HG03045 (cell line): ENCODE measurements at regions not wholly inside any gene's neighbourhood (a gene's known extent, or its start where the extent isn't known, plus 50 kb on each side); places are given as distances from the start of the nearest gene placed in this dataset.
"Not testable (repeated sequence)": the region's sequence is repeated elsewhere in the genome, so short reads cannot be mapped to it uniquely, and the experiment has no call there.

Experiments
- ATAC-seq: cut with Tn5 transposase; IDR thresholded peaks from one replicate; pipeline ENCODE4 v1.9.1; 2021; ENCODE audit warnings: mild to moderate bottlenecking, moderate library complexity; ENCODE audit not compliant: unreplicated experiment

DNA sequence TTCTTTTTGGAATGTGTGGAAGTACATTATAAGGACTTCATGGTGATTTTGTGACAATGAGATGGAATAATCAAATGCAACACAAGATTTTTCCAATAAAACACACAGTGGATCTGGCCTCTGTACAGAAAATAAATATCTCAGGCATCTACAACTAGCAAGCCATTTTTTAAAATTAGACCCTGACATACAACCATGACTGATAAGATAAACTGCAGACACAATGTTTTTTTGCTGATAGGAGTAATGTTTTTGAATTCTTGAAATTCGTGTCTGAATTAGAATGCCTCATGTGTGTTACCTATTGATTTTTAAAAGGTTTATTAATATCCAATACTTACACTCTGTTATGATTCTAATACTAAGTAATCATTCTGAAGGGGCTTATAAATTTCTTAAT is 328.1 kb downstream of the HGF start:
- no peak for ATAC-seq

GRCh38 chr7:81439591-81439990 is 330.3 kb downstream of the HGF start:
- no peak for ATAC-seq

DNA sequence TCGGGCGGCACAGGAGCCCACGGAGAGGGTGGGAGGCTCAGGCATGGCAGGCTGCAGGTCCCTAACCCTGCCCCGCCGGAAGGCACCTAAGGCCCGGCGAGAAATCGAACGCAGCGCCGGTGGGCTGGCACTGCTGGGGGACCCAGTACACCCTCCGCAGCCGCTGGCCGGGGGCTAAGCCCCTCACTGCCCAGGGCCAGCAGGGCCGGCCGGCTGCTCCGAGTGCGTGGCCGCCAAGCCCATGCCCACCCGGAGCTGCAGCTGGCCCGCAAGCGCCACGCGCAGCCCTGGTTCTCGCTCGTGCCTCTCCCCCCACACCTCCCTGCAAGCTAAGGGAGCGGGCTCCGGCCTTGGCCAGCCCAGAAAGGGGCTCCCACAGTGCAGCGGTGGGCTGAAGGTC is 332.7 kb downstream of the HGF start:
- not testable (repeated sequence) for ATAC-seq

DNA sequence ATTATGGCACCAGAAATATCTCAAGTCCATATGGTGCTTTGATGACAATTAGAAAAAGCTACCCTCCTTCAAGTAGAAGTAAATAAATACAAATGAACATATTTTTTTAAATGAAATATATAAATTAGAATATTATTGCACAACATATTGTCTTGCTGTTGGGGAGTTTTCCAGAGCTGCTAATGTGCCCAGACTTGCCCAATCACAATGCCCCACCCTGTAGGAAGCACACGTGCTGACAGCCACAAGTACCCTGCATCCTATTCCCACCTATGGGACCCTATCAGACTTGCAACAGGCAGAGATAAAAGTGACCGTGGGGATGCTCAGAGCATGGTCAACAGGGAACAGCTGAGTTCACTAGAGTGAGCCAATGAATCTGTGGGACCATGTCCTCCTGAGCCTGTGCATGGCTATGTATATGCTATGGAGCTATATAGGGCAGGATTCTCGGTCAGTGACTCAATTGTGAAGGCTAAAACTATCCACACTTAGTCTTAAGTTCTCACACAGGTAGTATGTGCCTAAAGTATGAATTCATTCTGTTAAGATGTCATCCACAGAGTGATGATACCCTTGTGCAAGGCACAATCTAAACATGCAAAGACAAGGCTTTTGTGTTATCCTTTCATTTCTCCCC is 336.0 kb downstream of the HGF start:
- ATAC-seq = no peak

GRCh38 chr7:81433206-81433605 is 336.6 kb downstream of the HGF start:
- ATAC-seq = no peak

DNA sequence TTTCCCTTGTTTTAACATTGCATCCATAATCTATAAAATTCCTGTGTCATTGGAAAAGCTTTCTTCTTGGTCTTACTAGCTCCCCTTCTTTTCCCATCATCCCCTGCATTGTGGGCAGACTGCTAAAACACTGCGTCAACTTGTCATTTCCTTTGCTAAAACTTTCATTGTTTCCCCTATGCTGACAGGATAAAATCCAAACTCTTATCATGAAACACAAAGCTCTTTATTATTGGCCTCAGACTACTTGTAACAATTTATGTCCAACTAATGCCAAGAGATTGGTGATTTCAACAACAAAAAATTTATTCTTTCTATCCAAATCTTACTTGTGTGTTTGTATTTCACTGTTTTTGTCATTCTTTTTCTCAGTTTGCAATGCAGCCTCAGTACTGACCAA is 339.1 kb downstream of the HGF start:
- ATAC-seq = no peak

- ATAC-seq = no peak
These were observed 339.7 kb downstream of the HGF start for GRCh38 chr7:81430150-81430549.

GRCh38 chr7:81427461-81427860 is 342.4 kb downstream of the HGF start:
- ATAC-seq = no peak

DNA sequence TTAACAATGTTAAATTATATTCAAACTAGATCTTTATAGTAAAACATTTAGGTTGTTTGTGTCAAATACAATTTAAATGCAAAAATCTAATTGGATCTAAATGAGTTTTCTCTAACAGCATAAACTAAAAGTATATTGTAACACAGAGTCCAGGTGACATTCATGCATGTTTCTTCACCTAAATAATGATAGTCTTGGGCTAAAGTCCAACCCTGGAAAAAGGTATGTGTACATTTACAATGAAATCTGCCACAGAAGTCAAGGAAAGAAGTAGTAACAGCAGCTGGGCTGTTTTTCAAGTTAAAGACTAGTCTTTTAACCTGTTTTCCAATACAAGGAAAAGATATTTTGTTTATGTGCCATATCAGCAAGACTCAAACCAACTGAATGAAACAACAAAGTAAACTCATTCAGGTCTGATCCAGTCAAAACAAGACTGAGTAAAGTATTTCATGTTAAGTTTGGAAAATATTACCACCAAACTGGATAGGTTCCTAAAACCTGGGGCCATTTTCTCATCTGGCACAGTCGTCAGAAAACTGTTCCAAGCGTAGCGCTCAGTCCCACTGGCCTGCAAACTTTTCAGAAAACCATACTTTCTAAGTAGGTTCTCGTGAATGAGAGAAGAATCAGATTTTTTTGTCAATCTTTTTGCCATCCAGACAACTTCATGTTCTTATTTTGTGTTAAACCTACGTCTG is 349.2 kb downstream of the HGF start:
- no peak for ATAC-seq

- no peak for ATAC-seq
These were observed 350.1 kb downstream of the HGF start for GRCh38 chr7:81419731-81420130.

DNA sequence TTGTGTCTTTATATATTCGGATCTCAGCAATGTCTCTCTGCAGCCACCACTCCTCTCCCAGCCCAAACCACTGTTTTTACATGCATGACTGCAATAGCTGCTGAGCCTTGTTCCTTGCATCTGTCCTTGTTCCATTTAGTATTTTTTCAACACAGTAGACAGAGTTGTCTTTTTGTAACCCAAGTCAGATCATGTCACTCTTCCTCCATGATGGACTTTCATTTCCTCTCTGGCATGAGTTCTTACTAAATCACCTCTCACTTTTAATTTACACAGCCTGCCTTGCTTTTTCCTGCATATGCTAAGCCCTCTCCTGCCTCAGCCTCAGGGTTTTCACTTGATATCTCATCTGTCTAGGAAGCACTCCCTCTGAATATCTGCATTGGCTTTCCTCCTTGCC is 353.2 kb downstream of the HGF start:
- no peak for ATAC-seq

DNA sequence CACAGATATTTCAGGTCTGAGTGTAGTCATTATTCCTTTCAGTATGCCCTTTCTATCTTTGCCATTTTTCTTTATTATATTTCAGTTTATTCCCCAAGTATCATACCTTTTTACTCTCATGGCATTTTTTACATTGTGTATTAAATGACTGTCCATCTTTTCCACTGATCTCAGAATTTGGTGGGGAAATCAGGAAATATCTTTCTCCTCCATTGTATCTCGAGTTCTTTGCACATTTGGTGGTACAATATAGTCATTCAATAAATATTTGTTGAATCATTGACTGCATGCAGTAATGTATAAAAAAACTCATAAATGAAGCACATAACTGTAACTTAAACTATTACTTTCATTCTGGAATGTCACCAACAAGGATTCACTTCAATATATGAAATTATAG is 354.7 kb downstream of the HGF start:
- no peak for ATAC-seq

DNA sequence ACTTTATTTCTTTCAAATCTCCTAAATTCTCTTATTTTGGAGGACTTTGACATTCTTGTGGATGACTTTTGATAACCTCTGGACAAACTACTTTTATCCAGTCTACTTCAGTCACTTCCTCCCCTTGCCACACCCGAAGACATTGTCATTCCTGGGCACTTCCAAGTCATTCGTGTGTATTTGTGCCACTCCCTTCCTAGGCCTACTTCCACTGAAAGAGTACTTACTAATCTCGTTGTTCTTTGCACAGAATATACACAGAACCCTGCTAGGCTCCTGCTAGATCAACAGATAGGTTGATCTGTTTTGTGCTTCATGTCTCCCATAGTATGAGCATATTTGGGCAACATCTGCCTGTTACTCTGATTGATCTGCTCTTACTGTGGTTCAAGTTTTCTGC is 355.4 kb downstream of the HGF start:
- ATAC-seq = no peak

DNA sequence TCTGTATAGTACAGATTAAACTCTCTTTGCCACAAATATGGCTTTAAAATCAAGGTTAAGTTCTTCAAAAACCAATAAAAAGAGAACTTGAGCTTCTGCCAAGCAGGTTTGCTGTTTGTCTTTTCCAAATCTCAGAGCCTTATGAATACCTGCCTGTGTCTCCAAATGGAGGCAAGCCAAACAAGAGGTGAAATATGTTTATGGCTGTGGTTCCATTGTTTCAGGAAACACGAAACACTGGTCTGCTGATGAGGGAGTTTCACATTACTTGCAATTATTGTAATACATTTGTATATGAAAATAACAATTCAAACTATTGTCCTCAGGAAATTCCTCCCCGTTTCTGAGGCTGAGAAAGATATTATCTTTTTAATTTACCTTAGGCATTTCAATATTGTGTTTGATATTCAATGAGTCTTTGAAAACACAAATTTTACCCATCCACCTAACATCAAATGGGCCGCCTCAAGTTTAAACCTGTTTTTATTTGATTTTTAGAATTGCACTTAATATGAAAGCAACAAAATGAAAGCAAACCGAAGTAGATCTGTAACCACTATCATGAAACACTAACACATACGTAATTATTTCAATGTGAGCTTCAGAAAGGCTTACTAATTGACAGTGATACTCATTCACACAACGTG is 359.3 kb downstream of the HGF start:
- ATAC-seq = no peak

DNA sequence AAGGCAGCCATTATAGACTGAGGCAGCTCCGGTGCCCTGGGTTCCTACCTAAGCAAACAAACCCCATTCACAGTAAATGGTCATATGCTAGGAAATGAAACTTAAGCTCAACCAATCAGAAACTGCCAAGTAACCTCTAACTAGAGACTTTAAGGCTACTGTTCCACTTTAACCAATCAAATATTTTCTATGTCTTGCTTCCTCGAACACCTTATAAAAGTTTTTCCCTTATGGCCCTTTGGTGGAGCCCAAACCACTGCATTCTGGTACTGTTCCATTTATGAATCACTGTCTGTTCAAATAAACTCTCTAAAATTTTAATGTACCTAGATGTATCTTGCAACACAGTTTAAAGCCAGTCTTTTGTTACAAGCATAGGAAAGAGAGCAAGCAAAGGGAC is 361.1 kb downstream of the HGF start:
- no peak for ATAC-seq

GRCh38 chr7:81407094-81407493 is 362.8 kb downstream of the HGF start:
- ATAC-seq = no peak

DNA sequence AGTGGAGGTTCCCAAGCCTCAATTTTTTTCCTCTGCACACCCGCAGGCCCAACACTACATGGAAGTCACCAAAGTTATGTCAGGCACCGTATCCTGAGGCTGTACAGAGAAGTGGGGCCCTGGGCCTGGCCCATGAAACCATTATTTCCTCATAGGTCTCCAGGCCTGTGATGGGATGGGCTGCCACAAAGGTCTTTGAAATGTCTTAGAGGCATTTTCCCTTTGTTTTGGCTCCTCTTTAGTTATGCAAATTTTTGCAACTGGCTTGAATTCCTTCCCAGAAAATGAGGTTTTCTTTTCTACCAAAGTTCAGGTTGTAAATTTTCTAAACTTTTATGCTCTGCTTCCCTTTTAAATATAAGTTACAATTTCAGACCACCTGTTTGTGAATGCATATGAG is 365.2 kb downstream of the HGF start:
- ATAC-seq = no peak

DNA sequence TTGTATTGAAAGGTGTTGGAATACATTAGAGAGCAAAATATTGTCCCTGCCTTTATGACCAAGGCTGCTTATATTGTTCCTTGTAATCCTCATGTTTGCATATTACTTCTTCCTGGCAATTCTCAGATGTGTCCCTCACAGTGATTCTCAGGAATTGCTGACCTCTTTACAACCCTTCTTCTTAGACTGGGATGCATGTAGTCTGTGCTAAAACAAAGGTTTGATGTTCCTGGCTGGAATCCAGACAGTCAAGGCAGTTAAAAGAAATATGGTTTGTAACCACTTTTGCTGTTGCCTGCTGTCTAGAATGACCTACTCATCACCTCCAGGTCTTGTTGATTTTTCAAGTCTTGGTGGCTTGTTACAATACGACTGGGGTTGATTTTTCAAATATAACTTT is 367.6 kb downstream of the HGF start:
- no peak for ATAC-seq

GRCh38 chr7:81399471-81399870 is 370.4 kb downstream of the HGF start:
- no peak for ATAC-seq

- ATAC-seq = no peak
These were observed 375.8 kb downstream of the HGF start for GRCh38 chr7:81394029-81394428.

- ATAC-seq = no peak
These were observed 376.8 kb downstream of the HGF start for GRCh38 chr7:81393018-81393417.

DNA sequence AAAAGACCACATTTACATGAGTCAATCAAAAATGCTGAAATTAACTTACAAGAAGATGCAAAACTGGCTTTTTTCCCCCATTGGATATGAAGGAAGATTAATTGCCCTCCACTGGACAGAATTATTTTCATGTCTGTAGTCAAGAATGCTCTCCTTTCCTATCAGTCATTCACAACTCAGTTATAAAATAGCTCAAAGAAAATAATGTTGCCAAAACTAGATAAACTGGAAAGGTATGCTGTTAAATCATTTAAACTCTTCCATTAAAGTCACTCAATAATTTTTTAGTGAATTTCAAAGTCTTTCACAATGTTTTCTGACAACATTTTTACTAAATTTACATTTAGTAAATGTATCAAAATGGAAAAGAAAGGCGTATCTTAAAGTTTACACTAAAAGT is 384.5 kb downstream of the HGF start:
- no peak for ATAC-seq
